Fibroblast of upper back skin (primary cell): ENCODE measurements at regions not wholly inside any gene's neighbourhood (a gene's known extent, or its start where the extent isn't known, plus 50 kb on each side); places are given as distances from the start of the nearest gene placed in this dataset.
"Not testable (repeated sequence)": the region's sequence is repeated elsewhere in the genome, so short reads cannot be mapped to it uniquely, and the experiment has no call there.

Experiments used
- DNase-seq: peaks from one replicate; pipeline ENCODE4 v3.0.0-alpha.2; 2013

DNA sequence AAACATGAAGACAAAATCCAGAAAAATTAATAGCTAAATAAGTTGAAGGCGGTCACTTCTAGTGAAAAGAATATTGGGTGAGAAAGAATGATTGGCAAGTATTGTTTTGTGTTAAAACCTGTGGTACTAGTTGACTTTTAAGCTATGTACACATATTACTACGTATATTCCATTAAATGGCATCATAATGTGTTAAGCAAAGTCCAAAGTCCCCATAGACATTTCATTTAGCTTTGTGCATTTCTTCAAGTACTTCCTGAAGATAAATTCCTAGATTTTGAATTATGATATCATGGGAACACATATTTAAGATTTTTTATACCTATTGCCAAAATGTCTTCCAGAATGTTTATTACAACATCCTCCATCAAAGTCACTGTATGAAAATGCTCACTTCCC lies 272.7 kb upstream of the IRAK1BP1 start:
- DNase-seq, result peak; percentile 42

DNA sequence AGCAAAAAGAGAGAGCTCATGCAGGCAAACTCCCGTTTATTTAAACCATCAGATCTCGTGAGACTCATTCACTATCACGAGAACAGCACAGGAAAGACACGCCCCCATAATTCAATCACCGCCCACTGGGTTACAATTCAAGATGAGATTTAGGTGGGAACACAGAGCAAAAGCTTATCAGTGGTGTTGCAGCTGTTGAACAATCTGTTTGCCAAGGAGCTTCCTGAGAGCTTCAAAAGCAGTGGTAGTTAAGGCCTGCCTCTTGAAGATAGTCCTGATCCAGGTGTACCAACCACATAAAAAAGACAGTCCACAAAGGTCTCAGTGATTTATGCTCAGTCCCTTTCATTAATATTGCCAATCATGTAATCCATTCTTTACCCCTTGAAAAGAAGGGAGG lies 269.4 kb upstream of the IRAK1BP1 start:
- DNase-seq, result no peak

DNA sequence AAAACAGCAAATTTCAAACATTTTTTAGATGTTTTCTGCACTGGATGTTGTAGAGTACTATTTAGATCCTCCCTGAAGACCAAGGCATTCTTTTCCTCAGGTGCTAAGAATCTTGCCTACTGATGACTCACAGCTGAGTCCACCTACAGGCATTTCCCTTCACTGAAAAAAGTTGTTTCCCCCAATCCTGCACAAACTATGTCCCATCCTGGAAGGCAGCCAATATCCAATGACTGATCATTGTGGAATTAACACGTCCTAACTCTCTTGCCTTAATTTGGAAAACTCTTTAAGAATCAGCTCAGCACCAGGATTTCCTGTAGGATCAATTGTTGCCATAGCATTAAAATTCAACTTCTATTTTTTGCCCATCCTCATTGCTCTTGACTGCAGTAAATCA lies 268.4 kb upstream of the IRAK1BP1 start:
- peak; percentile 100 for DNase-seq

DNA sequence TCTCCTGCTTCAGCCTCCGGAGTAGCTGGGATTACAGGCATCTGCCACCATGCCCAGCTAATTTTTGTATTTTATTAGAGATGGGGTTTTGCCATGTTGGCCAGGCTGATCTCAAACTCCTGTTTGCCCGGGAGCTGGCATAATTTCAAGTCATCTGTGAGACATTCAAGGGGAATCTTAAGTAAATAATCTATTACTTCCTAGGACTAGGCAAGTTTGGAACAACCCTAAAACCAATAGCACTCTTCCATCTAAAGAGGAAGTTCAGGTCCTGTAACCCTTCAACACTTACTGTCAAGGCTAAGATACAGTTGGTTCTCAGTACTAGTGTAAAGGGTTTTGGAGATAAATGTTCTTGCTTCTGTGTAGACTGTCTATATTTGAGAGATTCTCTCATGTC lies 267.8 kb upstream of the IRAK1BP1 start:
- peak; percentile 52 for DNase-seq

DNA sequence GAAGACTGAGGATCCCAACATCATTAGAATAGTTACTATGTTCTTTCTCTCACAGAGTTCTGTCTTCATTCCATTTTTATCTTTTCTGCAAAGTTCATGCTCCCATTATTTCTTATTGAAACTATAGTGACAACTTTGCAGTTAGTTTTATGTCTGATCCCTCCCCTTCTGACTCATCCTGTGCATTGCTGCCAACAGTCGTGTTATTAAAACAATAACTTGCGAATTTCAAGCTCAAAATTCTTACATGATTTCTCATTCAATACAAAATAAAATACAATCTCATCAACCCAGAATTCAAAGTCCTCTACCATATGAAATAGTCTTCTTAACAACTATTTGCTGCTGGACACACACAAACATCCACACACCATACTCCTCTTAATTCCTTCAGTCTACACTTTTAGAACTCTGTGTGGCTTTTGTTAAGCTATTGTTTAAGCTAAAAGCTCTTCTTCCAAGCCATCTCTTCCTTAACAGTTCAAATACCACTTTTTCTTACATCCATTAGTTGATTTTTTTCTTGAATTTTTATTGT lies 261.4 kb upstream of the IRAK1BP1 start:
- DNase-seq, result peak; percentile 88

DNA sequence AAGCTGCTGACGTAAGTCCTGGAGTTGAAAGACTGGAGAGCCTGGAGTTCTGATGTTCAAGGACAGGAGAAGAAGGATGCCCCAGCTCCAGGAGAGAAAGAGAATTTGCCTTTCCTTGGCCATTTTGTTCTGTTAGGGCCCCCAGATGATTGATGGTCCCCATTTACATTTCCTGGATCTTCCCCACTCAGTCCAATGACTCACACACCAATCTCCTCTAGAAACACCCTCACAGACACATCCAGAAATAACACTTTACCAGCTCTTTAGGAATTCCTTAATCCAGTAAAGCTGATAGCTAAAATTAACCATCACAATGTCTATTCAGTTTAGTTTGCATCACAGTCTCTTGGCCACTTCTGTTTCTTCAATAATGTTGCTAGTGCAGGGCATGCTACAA lies 260.2 kb upstream of the IRAK1BP1 start:
- DNase-seq, result peak; percentile 81

DNA sequence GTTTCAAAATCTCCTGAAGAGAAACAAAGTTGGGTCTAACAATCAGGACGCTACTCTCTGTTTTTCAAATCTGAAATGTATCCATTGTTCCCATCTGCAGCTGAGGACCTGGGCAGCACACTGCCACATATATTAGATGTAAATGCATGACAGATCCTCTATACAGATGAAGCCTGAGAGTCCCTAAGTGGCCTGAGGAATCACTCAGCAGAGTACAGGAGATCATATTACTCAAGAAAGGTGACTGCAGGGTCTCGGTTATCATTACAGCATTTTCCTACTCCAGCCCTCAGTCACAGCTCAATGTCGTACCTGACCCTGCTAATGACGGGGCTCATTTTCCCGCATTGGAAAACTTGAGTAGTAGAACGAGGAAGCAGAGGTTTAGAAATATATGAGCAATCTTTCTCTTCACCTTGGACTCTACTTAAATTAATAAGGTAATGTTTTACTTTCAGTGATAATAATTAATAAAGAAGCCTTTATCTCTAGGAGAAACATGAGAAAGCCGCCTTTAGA lies 256.2 kb upstream of the IRAK1BP1 start:
- no peak for DNase-seq

DNA sequence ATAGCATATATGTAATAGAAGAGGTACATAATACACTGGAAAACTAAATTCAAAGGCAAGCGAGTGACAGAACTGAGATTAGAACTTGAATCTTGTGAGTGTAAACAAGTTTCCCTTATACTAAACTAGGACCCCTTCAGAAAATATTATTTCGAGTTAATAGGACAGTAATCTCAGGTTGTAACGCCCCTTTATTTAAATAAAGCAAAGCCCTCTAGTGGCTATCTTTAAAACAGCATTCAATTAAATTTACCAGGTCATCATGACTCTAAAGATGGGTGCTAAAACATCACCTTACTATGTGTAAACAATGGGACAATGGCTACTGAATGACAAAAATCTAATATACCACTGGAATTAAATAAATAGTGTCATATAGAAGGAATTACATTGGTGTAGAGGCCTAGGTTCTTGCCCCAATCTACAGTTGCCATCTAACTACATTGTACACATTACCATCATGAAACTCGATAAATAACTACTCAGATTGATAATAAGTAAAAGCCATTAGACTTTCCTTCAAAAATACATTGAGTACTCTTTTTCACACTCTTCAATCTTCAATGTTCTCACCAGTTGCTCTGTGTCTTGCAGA lies 255.4 kb upstream of the IRAK1BP1 start:
- no peak for DNase-seq

DNA sequence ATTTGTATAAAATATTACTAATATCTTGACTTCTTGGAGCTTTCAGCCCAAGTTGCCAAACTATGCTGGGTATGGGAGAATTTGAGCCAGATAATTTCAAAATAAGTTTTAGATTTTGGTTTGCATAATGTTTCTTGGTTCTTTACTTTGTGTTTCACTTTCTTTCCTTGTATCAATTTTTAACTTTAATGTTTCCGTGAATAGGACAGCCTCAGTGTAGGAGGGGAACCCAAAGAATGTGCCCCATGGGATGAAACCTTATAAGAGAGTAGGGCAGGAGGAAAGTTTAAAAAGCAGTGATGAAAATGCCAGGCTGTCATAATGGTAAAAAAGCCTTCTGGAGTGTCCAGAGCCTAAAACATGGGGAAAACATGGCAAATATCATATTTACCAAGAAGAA lies 252.4 kb upstream of the IRAK1BP1 start:
- no peak for DNase-seq

DNA sequence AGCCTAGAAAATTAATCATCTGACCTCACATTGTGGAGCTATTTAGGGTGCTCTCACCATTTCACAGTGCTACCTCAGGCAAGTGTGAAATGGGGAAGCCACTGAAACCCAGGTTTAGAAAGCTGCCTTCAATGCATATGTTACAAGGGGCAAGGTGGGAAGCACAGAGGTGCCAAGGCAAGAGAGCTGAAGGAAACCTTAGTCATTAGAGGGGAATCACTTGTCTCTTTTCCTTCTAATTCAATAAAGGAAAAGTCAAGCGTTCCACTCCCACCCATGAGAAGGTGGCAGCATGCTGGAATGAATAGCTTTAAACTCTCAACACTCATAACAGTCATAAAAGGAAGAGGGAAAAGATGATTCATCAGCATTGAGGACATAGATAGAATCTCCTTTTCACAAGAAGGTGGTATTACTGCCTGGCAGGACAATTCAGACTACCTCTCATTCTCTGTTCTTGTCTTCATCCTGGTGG lies 251.9 kb upstream of the IRAK1BP1 start:
- DNase-seq, result no peak

DNA sequence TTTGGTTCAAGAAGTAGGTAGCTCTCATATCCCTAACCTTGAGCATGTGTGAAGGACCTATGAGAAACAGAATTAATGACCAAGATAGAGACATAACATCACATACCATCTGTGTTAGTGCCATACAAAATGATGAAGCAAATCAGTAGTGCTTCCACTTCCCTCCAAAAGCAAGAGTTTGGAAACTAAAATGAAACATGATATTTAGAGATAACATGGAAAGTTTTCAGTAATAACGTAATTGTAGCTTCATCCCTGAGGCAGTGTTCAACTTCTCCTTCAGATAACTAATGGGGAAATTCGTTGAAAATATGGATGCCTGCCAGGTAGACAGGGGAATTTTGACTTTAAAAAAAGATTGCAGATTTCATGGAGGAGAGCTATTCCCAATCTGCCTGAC lies 248.4 kb upstream of the IRAK1BP1 start:
- no peak for DNase-seq

DNA sequence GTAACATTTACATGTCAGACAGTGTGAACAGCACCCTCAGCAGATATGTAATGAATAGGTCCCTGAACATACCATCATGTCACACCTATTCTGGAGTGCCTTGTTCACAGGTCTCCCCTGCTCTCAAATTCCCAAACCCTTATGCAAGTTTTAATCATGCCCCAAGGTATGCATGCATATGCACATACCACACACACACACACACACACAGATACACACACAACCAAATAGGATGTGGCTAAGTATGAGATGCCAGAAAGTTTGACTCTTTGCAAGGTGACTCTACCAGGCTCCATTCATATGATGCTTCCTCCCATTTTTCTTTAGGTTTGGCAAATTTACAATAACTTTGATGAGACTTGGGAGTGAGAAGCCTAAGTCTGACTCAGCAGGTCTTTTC lies 243.8 kb upstream of the IRAK1BP1 start:
- DNase-seq, result peak; percentile 34

DNA sequence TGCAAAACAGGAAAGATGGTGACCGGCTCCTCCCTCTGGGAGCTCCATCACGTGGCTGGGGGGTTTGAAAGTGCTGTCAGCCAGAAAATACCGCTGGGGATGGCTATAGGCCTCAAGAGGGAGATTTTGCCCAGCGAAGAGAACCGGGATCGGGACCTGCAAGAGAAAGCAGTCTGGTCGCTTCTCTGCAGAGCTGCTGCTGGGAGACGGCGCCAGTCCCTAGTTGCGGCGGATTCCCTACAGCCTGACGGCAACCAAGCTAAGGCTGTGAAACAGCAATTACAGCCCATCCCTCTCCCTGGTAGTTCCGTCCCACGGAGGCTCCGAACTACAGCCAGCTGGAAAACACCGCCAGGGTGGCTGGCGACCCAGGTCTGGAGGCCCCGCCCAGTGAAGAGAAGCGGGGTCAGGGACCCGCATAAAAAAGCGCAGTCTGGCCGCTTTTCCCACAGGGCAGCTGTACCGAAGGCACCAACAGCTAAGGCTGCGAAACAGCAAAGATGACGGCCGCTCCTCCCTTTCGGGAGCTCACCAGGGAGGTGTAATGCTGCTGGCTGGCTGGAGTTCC lies 238.1 kb upstream of the IRAK1BP1 start:
- peak; percentile 58 for DNase-seq

DNA sequence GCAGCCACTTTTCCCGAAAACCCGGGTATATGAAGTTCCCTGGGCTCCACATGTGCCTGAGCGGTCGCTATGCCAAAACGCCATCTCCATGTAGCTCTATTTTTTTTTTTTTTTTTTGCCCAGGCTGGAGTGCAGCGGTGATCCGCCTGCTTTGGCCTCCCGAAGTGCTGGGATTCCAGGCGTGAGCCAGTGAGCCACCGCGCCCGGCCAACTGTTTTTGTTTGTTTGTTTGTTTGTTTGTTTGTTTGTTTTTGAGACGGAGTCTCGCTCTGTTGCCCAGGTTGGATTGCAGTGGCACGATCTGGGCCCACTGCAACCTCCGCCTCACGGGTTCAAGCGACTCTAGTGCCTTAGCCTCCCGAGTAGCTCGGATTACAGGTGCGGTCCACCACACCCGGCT lies 237.5 kb upstream of the IRAK1BP1 start:
- DNase-seq, result no peak

DNA sequence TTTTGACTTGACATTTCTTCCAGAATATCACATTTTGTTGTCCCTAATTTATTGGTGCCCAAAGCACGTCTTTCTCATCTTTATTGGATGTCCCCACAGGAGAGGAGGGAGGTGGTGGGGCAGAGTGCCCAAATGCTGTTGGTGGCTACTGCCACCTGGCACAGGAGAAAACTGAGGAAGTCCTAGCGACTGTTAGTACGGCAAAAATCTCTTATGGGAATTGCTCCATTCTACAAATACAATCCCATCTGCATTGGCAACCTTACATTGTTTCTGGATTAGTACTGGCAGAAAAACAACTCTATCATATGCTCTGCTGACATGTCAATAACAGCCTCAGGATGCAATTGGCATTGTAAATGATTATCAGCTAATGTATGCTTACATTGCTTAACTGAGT lies 235.4 kb upstream of the IRAK1BP1 start:
- no peak for DNase-seq

DNA sequence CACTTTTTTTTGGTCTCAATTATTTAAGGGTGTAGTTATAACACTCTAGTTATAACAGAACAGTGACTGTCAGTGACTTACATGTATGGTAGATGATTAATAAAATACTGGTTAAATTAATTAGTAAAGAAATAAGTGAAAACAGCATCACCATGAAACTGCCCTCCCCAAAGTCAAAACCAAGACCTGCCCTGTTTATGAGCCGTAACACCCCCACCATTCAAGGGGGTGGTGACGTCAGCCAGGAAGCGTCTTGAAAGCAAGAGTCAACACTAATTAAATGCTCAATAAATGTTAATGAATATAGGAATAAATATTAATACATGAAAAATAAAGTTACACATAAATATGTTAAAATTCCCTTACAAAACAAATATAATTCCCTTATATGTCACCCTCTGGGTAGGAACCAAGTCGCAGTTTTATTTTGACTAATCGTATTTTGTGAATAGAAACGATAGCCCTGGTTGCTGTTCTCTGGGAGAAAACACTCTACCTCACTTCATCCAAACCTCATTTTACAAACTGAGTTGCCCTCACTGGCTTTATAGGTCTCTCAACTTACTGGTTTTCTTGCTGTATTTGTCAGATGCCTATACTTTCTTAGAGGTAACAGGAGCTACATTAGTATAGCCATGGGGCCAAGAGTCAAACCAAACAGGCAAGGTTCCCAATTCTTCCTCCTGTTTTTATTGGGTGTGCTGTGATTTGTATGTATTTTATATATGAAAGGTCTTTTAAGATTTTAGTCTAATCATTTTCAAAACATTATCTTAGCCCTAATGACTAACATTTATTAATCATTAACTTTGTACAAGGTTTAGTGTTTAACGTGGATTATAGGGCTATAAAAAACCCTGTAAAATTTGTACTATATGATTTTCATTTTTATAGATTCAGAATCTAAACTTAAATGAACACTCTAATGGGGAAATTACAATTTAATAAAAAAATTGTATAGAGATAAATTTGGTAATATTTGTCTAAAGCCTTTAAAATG lies 227.9 kb upstream of the IRAK1BP1 start:
- DNase-seq, result no peak

DNA sequence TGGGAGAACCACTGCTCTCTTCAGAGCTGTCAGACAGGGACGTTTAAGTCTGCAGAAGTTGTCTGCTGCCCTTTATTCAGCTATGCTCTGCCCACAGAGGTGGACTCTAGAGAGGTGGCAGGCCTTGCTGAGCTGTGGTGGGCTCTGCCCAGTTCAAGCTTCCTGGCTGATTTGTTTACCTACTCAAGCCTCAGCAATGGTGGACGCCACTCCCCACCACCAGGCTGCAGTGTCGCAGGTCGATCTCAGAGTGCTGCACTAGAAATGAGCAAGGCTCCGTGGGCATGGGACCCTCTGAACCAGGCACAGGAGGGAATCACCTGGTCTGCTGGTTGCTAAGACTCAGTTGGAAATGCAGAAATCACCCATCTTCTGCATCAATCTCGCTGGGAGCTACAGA lies 223.4 kb upstream of the IRAK1BP1 start:
- DNase-seq, result not testable (repeated sequence)

DNA sequence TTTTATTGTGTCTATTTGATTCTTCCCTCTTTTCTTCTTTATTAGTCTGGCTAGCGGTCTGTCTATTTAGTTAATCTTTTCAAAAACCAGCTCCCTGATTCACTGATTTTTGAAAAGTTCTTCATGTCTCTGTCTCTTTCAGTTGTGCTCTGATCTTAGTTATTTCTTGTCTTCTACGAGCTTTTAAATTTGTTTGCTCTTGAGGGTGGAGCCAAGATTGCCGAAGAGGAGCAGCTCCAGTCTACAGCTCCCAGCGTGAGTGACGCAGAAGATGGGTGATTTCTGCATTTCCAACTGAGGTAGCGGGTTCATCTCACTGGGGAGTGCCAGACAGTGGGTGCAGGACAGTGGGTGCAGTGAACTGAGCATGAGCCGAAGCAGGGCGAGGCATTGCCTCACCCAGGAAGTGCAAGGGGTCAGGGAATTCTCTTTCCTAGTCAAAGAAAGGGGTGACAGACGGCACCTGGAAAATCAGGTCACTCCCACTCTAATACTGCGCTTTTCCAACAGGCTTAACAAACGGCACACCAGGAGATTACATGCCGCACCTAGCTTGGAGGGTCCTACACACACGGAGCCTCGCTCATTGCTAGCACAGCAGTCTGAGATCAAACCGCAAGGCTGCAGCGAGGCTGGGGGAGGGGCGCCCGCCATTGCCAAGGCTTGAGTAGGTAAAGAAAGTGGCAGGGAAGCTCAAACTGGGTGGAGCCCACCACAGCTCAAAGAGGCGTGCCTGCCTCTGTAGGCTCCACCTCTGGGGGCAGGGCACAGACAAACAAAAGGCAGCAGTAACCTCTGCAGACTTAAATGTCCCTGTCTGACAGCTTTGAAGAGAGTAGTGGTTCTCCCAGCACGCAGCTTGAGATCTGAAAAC lies 220.6 kb upstream of the IRAK1BP1 start:
- not testable (repeated sequence) for DNase-seq

DNA sequence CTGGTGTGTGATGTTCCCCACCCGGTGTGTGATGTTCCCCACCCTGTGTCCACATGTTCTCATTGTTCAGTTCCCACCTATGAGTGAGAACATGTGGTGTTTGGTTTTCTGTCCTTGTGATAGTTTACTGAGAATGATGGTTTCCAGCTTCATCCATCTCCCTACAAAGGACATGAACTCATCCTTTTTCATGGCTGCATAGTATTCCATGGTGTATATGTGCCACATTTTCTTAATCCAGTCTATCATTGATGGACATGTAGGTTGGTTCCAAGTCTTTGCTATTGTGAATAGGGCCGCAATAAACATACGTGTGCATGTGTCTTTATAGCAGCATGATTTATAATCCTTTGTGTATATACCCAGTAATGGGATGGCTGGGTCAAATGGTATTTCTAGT lies 201.5 kb upstream of the IRAK1BP1 start:
- DNase-seq, result not testable (repeated sequence)

DNA sequence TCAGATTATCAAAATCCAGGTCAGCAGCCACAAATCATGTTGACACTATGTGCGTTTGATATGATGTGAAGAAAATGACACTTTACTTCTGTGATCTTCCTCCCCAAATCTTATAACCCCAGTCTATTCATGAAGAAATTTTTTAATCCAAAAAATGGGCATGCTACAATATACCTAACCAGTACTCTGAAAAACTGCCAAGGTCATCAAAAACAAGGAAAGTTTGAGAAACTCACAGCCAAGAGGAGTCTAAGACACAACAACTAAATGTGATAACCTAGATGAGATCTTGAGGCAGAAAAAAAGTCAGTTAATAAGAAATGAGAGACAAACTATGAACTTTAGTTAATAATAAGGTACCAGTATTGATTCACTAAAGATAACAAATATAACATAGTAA lies 200.6 kb upstream of the IRAK1BP1 start:
- DNase-seq, result no peak

DNA sequence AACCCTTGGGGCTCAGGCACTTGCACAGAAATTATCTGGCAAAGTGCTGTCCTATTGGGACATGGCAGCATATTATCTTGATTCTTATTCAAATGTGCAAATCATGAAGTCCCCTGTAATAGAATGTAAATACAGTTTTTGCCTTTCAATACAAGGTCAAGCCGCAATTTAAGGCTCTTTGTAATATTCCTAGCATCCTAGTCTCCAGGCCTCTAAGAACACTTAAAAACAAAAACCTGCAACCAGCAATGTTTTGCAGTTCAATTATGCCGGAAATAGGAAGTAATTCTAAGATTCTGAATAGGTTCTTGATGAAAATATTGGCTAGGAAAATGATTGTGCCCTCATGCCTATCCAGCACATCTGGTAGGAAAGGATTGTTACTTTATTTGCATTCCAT lies 197.2 kb upstream of the IRAK1BP1 start:
- no peak for DNase-seq

DNA sequence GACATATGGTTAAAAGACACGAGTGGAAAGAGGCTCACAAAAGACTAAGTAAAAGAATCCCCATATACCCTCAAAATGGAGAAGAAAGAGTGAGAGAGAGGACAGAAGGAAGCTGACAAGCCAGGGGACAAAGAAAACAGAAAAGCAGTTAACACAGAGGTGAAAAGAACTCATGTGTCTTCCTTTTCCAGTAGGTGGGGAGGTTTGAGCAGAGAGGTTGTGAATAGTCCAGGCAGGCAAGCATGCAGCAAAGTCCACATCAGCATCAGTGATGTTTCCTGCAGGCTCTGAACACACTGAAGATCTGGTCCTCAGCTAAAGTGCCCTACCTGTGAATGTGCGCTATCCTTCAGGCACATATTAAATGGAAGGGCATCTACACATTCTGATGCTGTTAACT lies 196.5 kb upstream of the IRAK1BP1 start:
- DNase-seq, result no peak
